Dendritic cell treated with granulocyte-macrophage colony-stimulating factor and Interleukin-4, amounts not matched to agents 40 ng/mL and 50 ng/mL, for 4 days (primary cell): ENCODE measurements at regions not wholly inside any gene's neighbourhood (a gene's known extent, or its start where the extent isn't known, plus 50 kb on each side); places are given as distances from the start of the nearest gene placed in this dataset.

Experiments used
- H3K27ac Mint-ChIP-seq: one replicate; pipeline ENCODE4 v1.8.0; 2022; ENCODE audit warnings: mild to moderate bottlenecking, mixed read lengths
- H3K27me3 Mint-ChIP-seq: one replicate; pipeline ENCODE4 v1.8.0; 2022; ENCODE audit warnings: mild to moderate bottlenecking, mixed read lengths
- H3K36me3 Mint-ChIP-seq: one replicate; pipeline ENCODE4 v1.8.0; 2022; ENCODE audit warnings: low read depth, mixed read lengths
- H3K4me1 Mint-ChIP-seq: one replicate; pipeline ENCODE4 v1.8.0; 2022; ENCODE audit warnings: low read depth, mixed read lengths
- H3K4me3 Mint-ChIP-seq: one replicate; pipeline ENCODE4 v1.8.0; 2022; ENCODE audit warnings: mild to moderate bottlenecking, moderate library complexity, mixed read lengths
- H3K9me3 Mint-ChIP-seq: one replicate; pipeline ENCODE4 v1.8.0; 2022; ENCODE audit warnings: mixed read lengths
- intact Hi-C: fragments of 100-400 bp; cut with micrococcal nuclease; formaldehyde crosslinking; loops from one replicate; pipeline ENCODE4 v1.15.0; 2022

GRCh38 chr6:50970908-50971307 lies 152.2 kb downstream of the TFAP2B start:
- Mint-ChIP-seq H3K9me3 (no peaks in the 10 kb centered on the region), H3K27ac (no peak overlapping the region), H3K36me3 (no peaks in the 10 kb centered on the region), H3K27me3 (no peaks in the 10 kb centered on the region), H3K4me3 (no peak overlapping the region), H3K4me1 (no peaks in the 10 kb centered on the region)
- intact Hi-C loops = no loop called here

DNA sequence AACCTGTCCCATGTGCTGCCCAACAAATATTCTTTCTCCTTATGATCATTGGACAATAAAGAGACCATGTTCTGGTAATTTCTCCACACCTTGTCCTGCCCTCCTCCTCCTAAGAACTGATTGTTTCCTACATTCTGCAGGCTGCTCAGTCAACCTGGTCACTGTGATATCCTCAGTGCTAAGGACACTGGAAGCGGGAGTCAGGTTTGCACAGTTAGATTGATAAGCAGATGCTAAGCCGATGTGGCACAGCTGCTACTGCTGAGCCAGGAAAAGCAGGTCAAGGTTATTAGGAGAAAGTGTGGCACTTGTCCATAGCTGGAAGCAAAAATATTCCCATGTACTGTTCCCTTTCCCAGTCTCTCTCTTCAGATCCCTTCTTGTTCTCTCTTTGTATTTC lies 154.8 kb downstream of the TFAP2B start:
- Mint-ChIP-seq H3K36me3 (no peaks in the 10 kb centered on the region), H3K9me3 (no peaks in the 10 kb centered on the region), H3K27ac (no peak overlapping the region), H3K4me1 (no peaks in the 10 kb centered on the region), H3K4me3 (no peak overlapping the region), H3K27me3 (no peaks in the 10 kb centered on the region)
- intact Hi-C loops = no loop called here

DNA sequence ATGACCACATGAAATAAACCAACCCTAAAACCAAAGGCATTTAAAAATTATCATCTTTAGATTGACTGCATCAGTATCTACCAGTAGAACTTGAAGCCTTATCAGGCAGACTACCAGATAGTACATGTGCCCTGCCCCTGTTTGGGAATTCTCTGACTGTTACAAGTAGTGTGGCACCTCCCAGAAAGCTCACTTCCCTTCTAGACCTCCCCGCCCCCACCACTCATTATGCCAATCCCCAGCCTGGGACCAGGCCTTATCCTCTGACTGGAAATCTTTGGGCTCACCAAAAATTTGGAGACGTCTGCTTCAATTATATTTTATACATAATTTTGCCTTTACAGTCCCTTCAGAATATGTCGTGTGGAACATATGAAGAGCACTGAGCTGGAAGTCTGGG lies 155.6 kb downstream of the TFAP2B start:
- no peak overlapping the region for H3K27ac Mint-ChIP-seq
- H3K36me3 Mint-ChIP-seq = no peaks in the 10 kb centered on the region
- H3K9me3 Mint-ChIP-seq = no peaks in the 10 kb centered on the region
- no peak overlapping the region for H3K4me3 Mint-ChIP-seq
- no peaks in the 10 kb centered on the region for H3K27me3 Mint-ChIP-seq
- no peaks in the 10 kb centered on the region for H3K4me1 Mint-ChIP-seq
- intact Hi-C loops = no loop called here

DNA sequence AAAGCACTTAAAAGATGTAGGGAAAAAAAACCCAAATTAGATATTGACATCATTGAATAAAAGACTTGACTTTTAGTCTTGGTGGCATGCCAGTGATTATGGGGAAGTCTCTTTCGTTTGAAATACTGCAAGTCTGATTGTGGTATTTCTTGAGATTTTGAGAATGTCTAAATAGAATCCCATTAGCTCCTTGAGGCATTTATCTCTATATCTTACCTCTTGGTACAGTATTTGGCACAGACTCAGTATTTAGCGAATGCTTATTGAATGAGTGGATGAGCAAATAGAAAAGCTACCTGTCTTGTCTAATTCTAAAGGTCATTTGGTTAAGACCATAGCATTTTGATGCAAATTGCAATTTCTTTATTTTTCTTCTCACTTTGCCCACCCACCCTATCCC lies 156.5 kb downstream of the TFAP2B start:
- intact Hi-C loops = no loop called here

DNA sequence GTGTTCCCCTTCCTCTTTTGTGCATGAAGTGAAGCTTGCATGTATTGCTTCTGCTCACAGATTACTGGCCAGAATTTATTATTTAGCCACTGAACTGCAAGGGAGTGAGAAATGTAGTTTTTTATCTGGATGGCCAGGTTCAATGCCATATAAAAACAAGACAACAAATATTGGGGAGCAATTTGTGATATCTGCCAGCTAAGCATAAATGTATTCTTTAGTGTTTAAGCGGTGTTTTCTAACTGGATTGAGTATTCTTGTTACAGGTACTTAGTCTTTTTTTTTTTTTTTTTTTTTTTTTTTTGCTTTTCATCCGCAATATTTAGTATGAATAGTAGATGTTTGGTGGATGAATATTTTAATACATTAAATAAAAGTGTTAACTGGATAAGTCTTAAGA lies 158.2 kb downstream of the TFAP2B start:
- Mint-ChIP-seq H3K4me1 (no peaks in the 10 kb centered on the region), H3K27ac (no peak overlapping the region), H3K27me3 (no peaks in the 10 kb centered on the region), H3K4me3 (no peak overlapping the region), H3K9me3 (no peaks in the 10 kb centered on the region), H3K36me3 (no peaks in the 10 kb centered on the region)
- intact Hi-C loops = no loop called here

More for the DNA sequence above, 156.5 kb downstream of the TFAP2B start:
- Mint-ChIP-seq H3K36me3 (no peaks in the 10 kb centered on the region), H3K27ac (no peak overlapping the region), H3K27me3 (no peaks in the 10 kb centered on the region), H3K4me1 (no peaks in the 10 kb centered on the region), H3K9me3 (no peaks in the 10 kb centered on the region), H3K4me3 (no peak overlapping the region)

GRCh38 chr6:50977796-50978195 lies 159.1 kb downstream of the TFAP2B start:
- Mint-ChIP-seq H3K27ac (no peak overlapping the region), H3K9me3 (no peaks in the 10 kb centered on the region), H3K36me3 (no peaks in the 10 kb centered on the region), H3K4me1 (no peaks in the 10 kb centered on the region), H3K4me3 (no peak overlapping the region), H3K27me3 (no peaks in the 10 kb centered on the region)
- intact Hi-C loops = no loop called here

- intact Hi-C loops = no loop called here
- Mint-ChIP-seq H3K4me1 (no peaks in the 10 kb centered on the region), H3K27ac (no peak overlapping the region), H3K36me3 (no peaks in the 10 kb centered on the region), H3K9me3 (no peaks in the 10 kb centered on the region), H3K27me3 (no peaks in the 10 kb centered on the region), H3K4me3 (no peak overlapping the region)
Observed at GRCh38 chr6:50978380-50979170, 159.9 kb downstream of the TFAP2B start.

GRCh38 chr6:50979171-50979525 lies 160.5 kb downstream of the TFAP2B start:
- H3K36me3 Mint-ChIP-seq = no peaks in the 10 kb centered on the region
- H3K4me3 Mint-ChIP-seq = no peak overlapping the region
- no peaks in the 10 kb centered on the region for H3K27me3 Mint-ChIP-seq
- H3K9me3 Mint-ChIP-seq = no peaks in the 10 kb centered on the region
- no peak overlapping the region for H3K27ac Mint-ChIP-seq
- intact Hi-C loops = no loop called here
- no peaks in the 10 kb centered on the region for H3K4me1 Mint-ChIP-seq

DNA sequence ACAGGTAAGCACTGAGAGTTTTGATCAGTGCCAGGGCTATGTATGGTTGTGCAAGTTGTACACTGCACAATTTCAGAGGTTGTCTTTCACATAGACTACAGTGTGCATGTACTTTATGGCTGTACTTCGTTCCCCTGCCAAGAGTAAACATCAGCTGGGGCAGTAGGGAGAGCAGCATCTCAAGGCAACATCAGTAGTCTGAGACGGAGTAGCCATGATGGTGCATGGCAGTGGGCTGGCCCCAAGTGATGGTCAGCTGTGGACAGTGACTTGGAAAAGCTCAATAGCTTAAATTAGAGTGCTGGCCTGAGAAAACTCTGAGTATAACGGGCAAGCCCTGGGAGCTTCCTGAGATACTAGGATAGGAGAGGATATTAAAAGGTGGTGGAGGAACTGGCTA lies 165.5 kb downstream of the TFAP2B start:
- Mint-ChIP-seq H3K4me1 (no peaks in the 10 kb centered on the region), H3K36me3 (no peaks in the 10 kb centered on the region), H3K27me3 (peaks cover 1% of the 10 kb centered on the region), H3K27ac (no peak overlapping the region), H3K4me3 (no peak overlapping the region), H3K9me3 (no peaks in the 10 kb centered on the region)
- intact Hi-C loops = no loop called here

DNA sequence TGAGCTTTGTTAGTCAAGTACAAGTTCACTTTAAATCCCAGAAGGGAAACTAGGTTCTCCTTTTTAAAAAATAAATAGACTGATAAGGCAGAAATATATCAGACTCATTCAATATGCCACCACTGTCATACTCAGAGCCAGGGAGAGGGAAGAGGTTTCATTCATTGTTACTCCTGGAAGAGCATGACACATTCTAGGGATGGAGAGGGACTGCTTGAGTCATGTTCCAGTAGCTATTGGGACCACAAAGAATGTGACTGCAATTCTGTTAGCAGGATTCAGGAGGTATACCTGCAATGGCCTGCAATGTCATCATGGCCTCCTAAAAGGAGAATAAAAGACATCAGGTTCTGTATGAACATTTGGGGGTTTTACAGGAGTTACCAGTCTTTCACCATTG lies 167.6 kb downstream of the TFAP2B start:
- Mint-ChIP-seq H3K36me3 (no peaks in the 10 kb centered on the region), H3K4me3 (no peak overlapping the region), H3K27ac (no peak overlapping the region), H3K27me3 (peaks cover 1% of the 10 kb centered on the region), H3K9me3 (no peaks in the 10 kb centered on the region), H3K4me1 (no peaks in the 10 kb centered on the region)
- intact Hi-C loops = no loop called here

GRCh38 chr6:50989123-50989522 lies 170.5 kb downstream of the TFAP2B start:
- Mint-ChIP-seq H3K4me1 (no peaks in the 10 kb centered on the region), H3K4me3 (no peak overlapping the region)
- intact Hi-C loops = no loop called here

DNA sequence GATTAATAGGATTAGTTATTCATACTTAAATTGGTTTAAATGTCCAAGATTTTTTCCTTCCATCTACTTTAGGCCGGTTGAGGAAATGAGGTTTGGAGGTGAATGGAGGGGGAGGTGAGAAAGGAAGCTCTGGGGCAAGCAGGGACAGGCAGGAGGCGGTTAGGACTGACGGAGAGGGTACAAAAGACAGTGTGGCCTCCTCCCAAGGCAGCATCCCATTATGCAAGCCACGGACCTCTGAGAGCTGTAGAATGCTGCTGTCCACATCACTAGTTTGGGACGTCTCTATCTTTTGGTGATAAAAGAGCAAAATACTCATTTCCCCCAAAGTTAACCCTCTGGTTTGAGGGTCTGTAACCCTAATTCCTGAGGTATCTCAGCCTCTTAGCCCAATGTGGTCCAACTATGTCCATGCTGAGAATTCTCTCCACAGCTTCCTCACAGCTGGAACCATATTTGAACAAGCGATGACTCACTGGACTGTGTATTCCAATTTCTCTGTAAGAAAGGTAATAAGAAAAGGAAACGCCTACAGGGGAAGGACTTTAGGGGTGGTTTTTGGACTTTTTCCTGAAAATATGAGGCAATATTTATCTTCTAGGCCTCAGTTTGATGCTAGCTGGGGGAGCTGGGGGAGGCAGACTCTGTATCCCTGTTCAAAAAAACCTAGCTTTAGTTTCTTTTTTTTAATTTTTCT lies 172.2 kb downstream of the TFAP2B start:
- H3K4me1 Mint-ChIP-seq = no peaks in the 10 kb centered on the region
- H3K27ac Mint-ChIP-seq = no peak overlapping the region
- H3K36me3 Mint-ChIP-seq = no peaks in the 10 kb centered on the region
- H3K27me3 Mint-ChIP-seq = no peaks in the 10 kb centered on the region
- H3K9me3 Mint-ChIP-seq = no peaks in the 10 kb centered on the region
- no peak overlapping the region for H3K4me3 Mint-ChIP-seq
- intact Hi-C loops = no loop called here

More at GRCh38 chr6:50989123-50989522, 170.5 kb downstream of the TFAP2B start:
- H3K36me3 Mint-ChIP-seq = no peaks in the 10 kb centered on the region
- peaks cover 1% of the 10 kb centered on the region for H3K27me3 Mint-ChIP-seq
- H3K27ac Mint-ChIP-seq = no peak overlapping the region
- no peaks in the 10 kb centered on the region for H3K9me3 Mint-ChIP-seq

- intact Hi-C loops = no loop called here
- H3K9me3 Mint-ChIP-seq = no peaks in the 10 kb centered on the region
- H3K27ac Mint-ChIP-seq = no peak overlapping the region
- no peak overlapping the region for H3K4me3 Mint-ChIP-seq
- no peaks in the 10 kb centered on the region for H3K36me3 Mint-ChIP-seq
- H3K27me3 Mint-ChIP-seq = no peaks in the 10 kb centered on the region
- H3K4me1 Mint-ChIP-seq = no peaks in the 10 kb centered on the region
Observed at GRCh38 chr6:50992232-50992631, 173.6 kb downstream of the TFAP2B start.

- H3K4me3 Mint-ChIP-seq = no peak overlapping the region
- intact Hi-C loops = no loop called here
- no peaks in the 10 kb centered on the region for H3K27me3 Mint-ChIP-seq
- H3K9me3 Mint-ChIP-seq = no peaks in the 10 kb centered on the region
- no peaks in the 10 kb centered on the region for H3K4me1 Mint-ChIP-seq
- H3K27ac Mint-ChIP-seq = no peak overlapping the region
- no peaks in the 10 kb centered on the region for H3K36me3 Mint-ChIP-seq
Observed at GRCh38 chr6:50992704-50993625, 174.3 kb downstream of the TFAP2B start.
